Adrenal gland (tissue), 9 donors: ENCODE measurements at regions not wholly inside any gene's neighbourhood (a gene's known extent, or its start where the extent isn't known, plus 50 kb on each side); places are given as distances from the start of the nearest gene placed in this dataset.

Source experiments
- DNase-seq, 7 donors: peaks; one replicate each; pipeline ENCODE4 v3.0.0-alpha.2; 2019 to 2020
- H3K27ac ChIP-seq, 5 donors: fragments of 200-600 bp; sonication (generic) in 4 of 5; 1 replicate in 3 of 5; 2 replicates in 2 of 5; pipeline versions ENCODE4 v1.5.1 to v1.8.0; 2016 to 2020; ENCODE audit warnings: mild to moderate bottlenecking in 1 of 5
- H3K27me3 ChIP-seq: fragments of 200-600 bp; 2 replicates; pipeline ENCODE4 v1.8.0; 2021
- H3K36me3 ChIP-seq, 2 donors: fragments of 200-600 bp; replicated peaks in 1 of 2; 1 replicate in 1 of 2; 2 replicates in 1 of 2; pipeline versions ENCODE4 v1.5.1 to v1.8.0; 2018 to 2022
- H3K4me1 ChIP-seq, 2 donors: fragments of 200-600 bp; replicated peaks in 1 of 2; 1 replicate in 1 of 2; 2 replicates in 1 of 2; pipeline versions ENCODE4 v1.5.1 to v1.8.0; 2018 to 2021
- H3K4me3 ChIP-seq, 4 donors: fragments of 200-600 bp; sonication (generic) in 3 of 4; one replicate each; pipeline ENCODE4 v1.5.1; 2016 to 2018
- H3K9me3 ChIP-seq, 3 donors: fragments of 200-600 bp; sonication (generic) in 1 of 3; replicated peaks in 1 of 3; 1 replicate in 2 of 3; 2 replicates in 1 of 3; pipeline versions ENCODE4 v1.5.1 to v1.8.0; 2016 to 2021
- CTCF ChIP-seq, 6 experiments: fragments of 450-650 bp in 4 of 6; fragments of 200-600 bp in 2 of 6; sonication (generic) in 1 of 6; IDR thresholded peaks; 1 replicate in 5 of 6; 2 replicates in 1 of 6; pipeline versions ENCODE4 v1.5.1 to v1.8.0; 2016 to 2021; ENCODE audit warnings: antibody characterized with exemption in 6 of 6, mild to moderate bottlenecking in 2 of 6, moderate library complexity in 1 of 6
- POLR2A ChIP-seq, 2 donors: fragments of 450-650 bp; IDR thresholded peaks; one replicate each; pipeline ENCODE4 v1.6.1; 2017; ENCODE audit warnings: antibody characterized with exemption in 2 of 2, mild to moderate bottlenecking in 2 of 2, moderate library complexity in 1 of 2
- WGBS, 4 donors: extraction: QIAGEN DNeasy Blood & Tissue Kit in 2 of 4; methylation state at CpG; one replicate each; pipeline versions ENCODE4 v1.1.5 to v1.1.7; 2013 to 2017; 5-methylcytosine and 5-hydroxymethylcytosine counted together
- intact Hi-C, 2 donors: fragments of 100-400 bp; cut with DNase I; formaldehyde crosslinking; loops; one replicate each; pipeline versions ENCODE4 v1.14.1 to v1.15.0; 2022 to 2023
- donor health status: healthy with polysubstance abuse.
- donor health status: Bipolar disorder and iron deficiency.
- donor health status: DM: yes; HTN: yes; CAD: no.
- donor health status: DM: no; HTN: no; CAD: no.
- donor health status: DM: no; HTN: no; CAD: no.

GRCh38 chr16:16879567-16880251 lies 500.8 kb downstream of the NPIPA7 start:
- H3K9me3 ChIP-seq, result no peaks in the 10 kb centered on the region
- 62 to 68% (median 66%) methylated on average over 8 of the region's 8 CpGs for WGBS, 4 donors

GRCh38 chr16:16881814-16882213 lies 502.9 kb downstream of the NPIPA7 start:
- H3K9me3 ChIP-seq, result no peaks in the 10 kb centered on the region
- H3K27ac ChIP-seq, result no peak overlapping the region
- intact Hi-C loops, result no loop called here
- no peak overlapping the region for H3K4me3 ChIP-seq
- 71 to 80% (median 78%) methylated on average over 7 of the region's 7 CpGs for WGBS, 4 donors
- no peaks in the 10 kb centered on the region for H3K27me3 ChIP-seq
- TF ChIP-seq POLR2A (IDR thresholded peaks at IDR 0.05) (no peak), CTCF (IDR thresholded peaks at IDR 0.05) (no peak)
- H3K36me3 ChIP-seq, result no peaks in the 10 kb centered on the region
- no peak for DNase-seq
- no peaks in the 10 kb centered on the region for H3K4me1 ChIP-seq

More at GRCh38 chr16:16879567-16880251, 500.8 kb downstream of the NPIPA7 start:
- Histone ChIP-seq H3K36me3 (no peaks in the 10 kb centered on the region), H3K27ac (no peak overlapping the region), H3K4me3 (no peak overlapping the region), H3K27me3 (no peaks in the 10 kb centered on the region), H3K4me1 (no peaks in the 10 kb centered on the region)
- intact Hi-C loops, result no loop called here
- no peak for DNase-seq
- TF ChIP-seq CTCF (IDR thresholded peaks at IDR 0.05) (no peak), POLR2A (IDR thresholded peaks at IDR 0.05) (no peak)

GRCh38 chr16:16882766-16883165 lies 503.8 kb downstream of the NPIPA7 start:
- Histone ChIP-seq H3K36me3 (no peaks in the 10 kb centered on the region), H3K27ac (no peak overlapping the region), H3K27me3 (no peaks in the 10 kb centered on the region), H3K9me3 (no peaks in the 10 kb centered on the region), H3K4me1 (no peaks in the 10 kb centered on the region), H3K4me3 (no peak overlapping the region)
- TF ChIP-seq CTCF (IDR thresholded peaks at IDR 0.05), result no peak
- no peak for TF ChIP-seq POLR2A (IDR thresholded peaks at IDR 0.05)
- DNase-seq, result no peak
- 87 to 95% (median 90%) methylated on average over 3 of the region's 3 CpGs for WGBS, 4 donors
- intact Hi-C loops, result no loop called here

- Histone ChIP-seq H3K27ac (no peak overlapping the region), H3K9me3 (no peaks in the 10 kb centered on the region), H3K27me3 (no peaks in the 10 kb centered on the region), H3K4me3 (no peak overlapping the region), H3K36me3 (no peaks in the 10 kb centered on the region), H3K4me1 (no peaks in the 10 kb centered on the region)
- TF ChIP-seq CTCF (IDR thresholded peaks at IDR 0.05), result no peak
- intact Hi-C loops, result no loop called here
- 86 to 89% (median 87%) methylated on average over 1 of the region's 1 CpG for WGBS, 4 donors
- no peak for DNase-seq
Measured at GRCh38 chr16:16884451-16884850, 505.5 kb downstream of the NPIPA7 start.
